ENCODE measurements at regions not wholly inside any gene's neighbourhood (a gene's known extent, or its start where the extent isn't known, plus 50 kb on each side); places are given as distances from the start of the nearest gene placed in this dataset.
"Not testable (repeated sequence)": the region's sequence is repeated elsewhere in the genome, so short reads cannot be mapped to it uniquely, and the experiment has no call there.

DNA sequence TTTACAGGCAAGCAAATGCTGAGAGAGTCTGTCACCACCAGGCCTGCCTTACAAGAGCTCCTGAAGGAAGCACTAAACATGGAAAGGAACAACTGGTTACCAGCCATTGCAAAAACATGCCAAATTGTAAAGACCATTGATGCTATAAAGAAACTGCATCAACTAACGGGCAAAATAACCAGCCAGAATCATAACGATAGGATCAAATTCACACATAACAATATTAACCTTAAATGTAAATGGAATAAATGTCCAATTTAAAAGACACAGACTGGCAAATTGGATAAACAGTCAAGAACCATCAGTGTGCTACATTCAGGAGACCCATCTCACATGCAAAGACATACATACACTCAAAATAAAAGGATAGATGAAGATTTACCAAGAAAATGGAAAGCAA is 170.7 kb downstream of the CRPPA start:
- CTCF ChIA-PET (ENCODE audit: low intra/inter-chr PET ratio): not testable (repeated sequence)
- POLR2A ChIA-PET: interaction anchor here (1.3 kb wide), 1 partner anchor 10 kb away, joined by 3 read pairs; no protein-coding TSS in a partner anchor

DNA sequence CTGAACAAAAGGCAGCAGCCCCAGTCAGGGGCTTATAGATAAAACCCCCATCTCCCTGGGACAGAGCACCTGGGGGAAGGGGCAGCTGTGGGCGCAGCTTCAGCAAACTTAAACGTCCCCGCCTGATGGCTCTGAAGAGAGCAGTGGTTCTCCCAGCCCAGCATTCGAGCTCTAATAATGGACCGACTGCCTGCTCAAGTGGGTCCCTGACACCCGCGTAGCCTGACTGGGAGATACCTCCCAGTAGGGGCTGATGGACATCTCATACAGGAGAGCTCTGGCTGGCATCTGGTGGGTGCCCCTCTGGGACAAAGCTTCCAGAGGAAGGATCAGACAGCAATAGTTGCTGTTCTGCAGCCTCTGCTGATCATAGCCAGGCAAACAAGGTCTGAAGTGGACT is 172.1 kb downstream of the CRPPA start:
- FAIRE-seq; H4K20me1 ChIP-seq (replicated peaks; ENCODE audit: control insufficient read depth, insufficient read depth, low read length); intact Hi-C loops (cut with micrococcal nuclease); ATAC-seq; H3K4me1 ChIP-seq (replicated peaks in 1 of 2; ENCODE audit: control insufficient read depth in 2 of 2, insufficient read depth in 2 of 2, low read length in 2 of 2); H3K36me3 ChIP-seq (ENCODE audit: control insufficient read depth, insufficient read depth, low read length); H3K79me2 ChIP-seq (ENCODE audit: control insufficient read depth, insufficient read depth, low read length); H3K27me3 ChIP-seq (ENCODE audit: control insufficient read depth in 2 of 2, insufficient read depth in 2 of 2, low read length in 2 of 2); H3K4me3 ChIP-seq; H3K9ac ChIP-seq (ENCODE audit: insufficient read depth in 1 of 2, low read depth in 2 of 2, low read length in 2 of 2); H3K27ac ChIP-seq (ENCODE audit: extremely low read depth, low read depth, low read length); BruUV-seq (replicated peaks); H3K9me3 ChIP-seq (replicated peaks; ENCODE audit: control insufficient read depth, insufficient read depth, low read depth, low read length); DNase-seq (ENCODE audit: extremely low read depth in 1 of 4, low spot score in 3 of 4); H3K4me2 ChIP-seq (ENCODE audit: insufficient read depth, low read length); H3K9me1 ChIP-seq (ENCODE audit: control insufficient read depth, insufficient read depth, low read length); H2AFZ ChIP-seq (ENCODE audit: low read depth, low read length); CTCF ChIA-PET (ENCODE audit: low intra/inter-chr PET ratio); in situ Hi-C loops (cut with MboI): not testable (repeated sequence)
- 92% methylated on average over 6 of the region's 7 CpGs for WGBS (ENCODE audit: insufficient coverage, low coverage, missing lambda C conversion rate)
- POLR2A ChIA-PET: interaction anchor here (1.6 kb wide), 1 partner anchor 13 kb away, joined by 3 read pairs; no protein-coding TSS in a partner anchor

More for the DNA sequence above, 170.7 kb downstream of the CRPPA start:
- H3K9me1 ChIP-seq (ENCODE audit: control insufficient read depth, insufficient read depth, low read length); H3K4me1 ChIP-seq (replicated peaks in 1 of 2; ENCODE audit: control insufficient read depth in 2 of 2, insufficient read depth in 2 of 2, low read length in 2 of 2); H3K27ac ChIP-seq (ENCODE audit: extremely low read depth, low read depth, low read length); BruUV-seq (replicated peaks); in situ Hi-C loops (cut with MboI); H3K9me3 ChIP-seq (replicated peaks; ENCODE audit: control insufficient read depth, insufficient read depth, low read depth, low read length); H3K4me2 ChIP-seq (ENCODE audit: insufficient read depth, low read length); ATAC-seq; H3K36me3 ChIP-seq (ENCODE audit: control insufficient read depth, insufficient read depth, low read length); H3K27me3 ChIP-seq (ENCODE audit: control insufficient read depth in 2 of 2, insufficient read depth in 2 of 2, low read length in 2 of 2); DNase-seq (ENCODE audit: extremely low read depth in 1 of 4, low spot score in 3 of 4); H3K9ac ChIP-seq (ENCODE audit: insufficient read depth in 1 of 2, low read depth in 2 of 2, low read length in 2 of 2); FAIRE-seq; H3K79me2 ChIP-seq (ENCODE audit: control insufficient read depth, insufficient read depth, low read length); H2AFZ ChIP-seq (ENCODE audit: low read depth, low read length); H4K20me1 ChIP-seq (replicated peaks; ENCODE audit: control insufficient read depth, insufficient read depth, low read length); H3K4me3 ChIP-seq; intact Hi-C loops (cut with micrococcal nuclease): not testable (repeated sequence)
- peak; percentile 75 for TF ChIP-seq ZNF507 (tag; conservative IDR thresholded peaks at IDR 0.05)
- WGBS (ENCODE audit: insufficient coverage, low coverage, missing lambda C conversion rate): 96% methylated on average over 2 of the region's 2 CpGs

DNA sequence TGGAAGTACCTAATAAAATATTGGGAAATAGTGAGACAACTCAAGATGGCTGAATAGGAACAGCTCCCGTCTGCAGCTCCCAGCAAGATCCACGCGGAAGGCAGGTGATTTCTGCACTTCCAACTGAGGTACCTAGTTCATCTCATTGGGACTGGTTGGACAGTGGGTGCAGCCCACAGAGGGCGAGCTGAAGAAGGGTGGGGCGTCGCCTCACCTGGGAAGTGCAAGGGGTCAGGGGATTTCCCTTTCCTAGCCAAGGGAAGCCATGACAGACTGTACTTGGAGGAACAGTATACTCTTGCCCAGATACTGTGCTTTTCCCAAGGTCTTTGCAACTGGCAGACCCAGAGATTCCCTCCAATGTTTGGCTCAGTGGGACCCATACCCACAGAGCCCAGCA is 172.8 kb downstream of the CRPPA start:
- DNase-seq (ENCODE audit: extremely low read depth in 1 of 4, low spot score in 3 of 4); CTCF ChIA-PET (ENCODE audit: low intra/inter-chr PET ratio); in situ Hi-C loops (cut with MboI): not testable (repeated sequence)

More for the DNA sequence above, 172.8 kb downstream of the CRPPA start:
- H3K36me3 ChIP-seq (ENCODE audit: control insufficient read depth, insufficient read depth, low read length); FAIRE-seq; H3K9me1 ChIP-seq (ENCODE audit: control insufficient read depth, insufficient read depth, low read length); intact Hi-C loops (cut with micrococcal nuclease); ATAC-seq; H3K4me3 ChIP-seq; H3K27ac ChIP-seq (ENCODE audit: extremely low read depth, low read depth, low read length); H3K9me3 ChIP-seq (replicated peaks; ENCODE audit: control insufficient read depth, insufficient read depth, low read depth, low read length); H3K9ac ChIP-seq (ENCODE audit: insufficient read depth in 1 of 2, low read depth in 2 of 2, low read length in 2 of 2); H3K4me2 ChIP-seq (ENCODE audit: insufficient read depth, low read length); BruUV-seq (replicated peaks); H2AFZ ChIP-seq (ENCODE audit: low read depth, low read length); H4K20me1 ChIP-seq (replicated peaks; ENCODE audit: control insufficient read depth, insufficient read depth, low read length); H3K27me3 ChIP-seq (ENCODE audit: control insufficient read depth in 2 of 2, insufficient read depth in 2 of 2, low read length in 2 of 2); H3K4me1 ChIP-seq (replicated peaks in 1 of 2; ENCODE audit: control insufficient read depth in 2 of 2, insufficient read depth in 2 of 2, low read length in 2 of 2); H3K79me2 ChIP-seq (ENCODE audit: control insufficient read depth, insufficient read depth, low read length): not testable (repeated sequence)
- POLR2A ChIA-PET: interaction anchor here (1.6 kb wide), 1 partner anchor 14 kb away, joined by 3 read pairs; no protein-coding TSS in a partner anchor
- WGBS (ENCODE audit: insufficient coverage, low coverage, missing lambda C conversion rate): 94% methylated on average over 6 of the region's 6 CpGs
